ENCODE measurements at regions not wholly inside any gene's neighbourhood (a gene's known extent, or its start where the extent isn't known, plus 50 kb on each side); places are given as distances from the start of the nearest gene placed in this dataset.

- ChIA-PET CTCF (no interaction called here), POLR2A (no interaction called here)
- H3K4me3 Mint-ChIP-seq, result no peak overlapping the region
- Histone ChIP-seq H3K4me3 (ENCODE audit: low read length) (no peak overlapping the region), H3K27me3 (ENCODE audit: control insufficient read depth in 2 of 2, insufficient read depth in 2 of 2, low read length in 2 of 2) (no peaks in the 10 kb centered on the region), H3K27ac (ENCODE audit: low read depth, low read length) (no peak overlapping the region), H3K36me3 (ENCODE audit: control insufficient read depth in 2 of 3, insufficient read depth in 3 of 3, low read length in 3 of 3) (no peaks in the 10 kb centered on the region), H3K9me3 (ENCODE audit: control insufficient read depth in 2 of 3, low read length in 3 of 3) (no peaks in the 10 kb centered on the region), H3K4me1 (ENCODE audit: control insufficient read depth in 2 of 2, insufficient read depth in 2 of 2, low read length in 2 of 2) (no peaks in the 10 kb centered on the region)
- intact Hi-C loops (cut with micrococcal nuclease), result no loop called here
- no peaks in the 10 kb centered on the region for H3K4me1 Mint-ChIP-seq
- no peaks in the 10 kb centered on the region for H3K36me3 Mint-ChIP-seq
- H3K9me3 Mint-ChIP-seq, result peaks cover 0 to 2% (median 0%) of the 10 kb centered on the region in 11 donors
- H3K27me3 Mint-ChIP-seq, result peaks cover 3 to 15% (median 12%) of the 10 kb centered on the region in 5 donors
- no peak for DNase-seq
- no peak overlapping the region for H3K27ac Mint-ChIP-seq
- no peak for ATAC-seq
These were observed 113.1 kb upstream of the BLID start for GRCh38 chr11:122229078-122229477.

- DNase-seq (no peak), ATAC-seq (no peak)
- H3K36me3 Mint-ChIP-seq, result no peaks in the 10 kb centered on the region
- H3K27me3 Mint-ChIP-seq, result peaks cover 3 to 23% (median 12%) of the 10 kb centered on the region in 5 donors
- H3K4me1 Mint-ChIP-seq, result no peaks in the 10 kb centered on the region
- ChIA-PET POLR2A (no interaction called here), CTCF (no interaction called here)
- no peak overlapping the region for H3K4me3 ChIP-seq (ENCODE audit: low read length)
- no peak overlapping the region for H3K27ac ChIP-seq (ENCODE audit: low read depth, low read length)
- no peak overlapping the region for H3K4me3 Mint-ChIP-seq
- H3K27ac Mint-ChIP-seq, result no peak overlapping the region
- no peaks in the 10 kb centered on the region for H3K9me3 ChIP-seq (ENCODE audit: control insufficient read depth in 2 of 3, low read length in 3 of 3)
- intact Hi-C loops (cut with micrococcal nuclease), result no loop called here
- peaks cover 0 to 2% (median 0%) of the 10 kb centered on the region in 11 donors for H3K9me3 Mint-ChIP-seq
- no peaks in the 10 kb centered on the region for H3K4me1 ChIP-seq (ENCODE audit: control insufficient read depth in 2 of 2, insufficient read depth in 2 of 2, low read length in 2 of 2)
- H3K27me3 ChIP-seq (ENCODE audit: control insufficient read depth in 2 of 2, insufficient read depth in 2 of 2, low read length in 2 of 2), result no peaks in the 10 kb centered on the region
- H3K36me3 ChIP-seq (ENCODE audit: control insufficient read depth in 2 of 3, insufficient read depth in 3 of 3, low read length in 3 of 3), result no peaks in the 10 kb centered on the region
These were observed 110.9 kb upstream of the BLID start for GRCh38 chr11:122226810-122227379.

- H3K27ac ChIP-seq (ENCODE audit: low read depth, low read length), result no peak overlapping the region
- POLR2A ChIA-PET, result interaction anchor here (0.6 kb wide), 1 partner anchor 1323 kb away, joined by 4 read pairs; no protein-coding TSS in a partner anchor
- Mint-ChIP-seq H3K4me1 (no peaks in the 10 kb centered on the region), H3K27ac (no peak overlapping the region), H3K36me3 (no peaks in the 10 kb centered on the region), H3K9me3 (peaks cover 0 to 2% (median 0%) of the 10 kb centered on the region in 11 donors), H3K27me3 (peaks cover 3 to 23% (median 12%) of the 10 kb centered on the region in 5 donors), H3K4me3 (no peak overlapping the region)
- no peaks in the 10 kb centered on the region for H3K27me3 ChIP-seq (ENCODE audit: control insufficient read depth in 2 of 2, insufficient read depth in 2 of 2, low read length in 2 of 2)
- H3K9me3 ChIP-seq (ENCODE audit: control insufficient read depth in 2 of 3, low read length in 3 of 3), result no peaks in the 10 kb centered on the region
- no peaks in the 10 kb centered on the region for H3K4me1 ChIP-seq (ENCODE audit: control insufficient read depth in 2 of 2, insufficient read depth in 2 of 2, low read length in 2 of 2)
- CTCF ChIA-PET, result no interaction called here
- H3K4me3 ChIP-seq (ENCODE audit: low read length), result no peak overlapping the region
- H3K36me3 ChIP-seq (ENCODE audit: control insufficient read depth in 2 of 3, insufficient read depth in 3 of 3, low read length in 3 of 3), result no peaks in the 10 kb centered on the region
- ATAC-seq, result no peak
- DNase-seq, result no peak
- intact Hi-C loops (cut with micrococcal nuclease), result no loop called here
These were observed 108.9 kb upstream of the BLID start for GRCh38 chr11:122224867-122225266.

- no peak overlapping the region for H3K27ac ChIP-seq (ENCODE audit: low read depth, low read length)
- Mint-ChIP-seq H3K36me3 (no peaks in the 10 kb centered on the region), H3K27ac (no peak overlapping the region), H3K9me3 (peaks cover 0 to 2% (median 0%) of the 10 kb centered on the region in 11 donors), H3K4me1 (no peaks in the 10 kb centered on the region), H3K4me3 (no peak overlapping the region), H3K27me3 (peaks cover 0 to 20% (median 2%) of the 10 kb centered on the region in 5 donors)
- no peak for DNase-seq
- no peaks in the 10 kb centered on the region for H3K9me3 ChIP-seq (ENCODE audit: control insufficient read depth in 2 of 3, low read length in 3 of 3)
- H3K4me3 ChIP-seq (ENCODE audit: low read length), result no peak overlapping the region
- ChIA-PET POLR2A (interaction anchor here (0.5 kb wide), 1 partner anchor 1214 kb away, joined by 3 read pairs; no protein-coding TSS in a partner anchor), CTCF (no interaction called here)
- no peaks in the 10 kb centered on the region for H3K4me1 ChIP-seq (ENCODE audit: control insufficient read depth in 2 of 2, insufficient read depth in 2 of 2, low read length in 2 of 2)
- no peak for ATAC-seq
- H3K36me3 ChIP-seq (ENCODE audit: control insufficient read depth in 2 of 3, insufficient read depth in 3 of 3, low read length in 3 of 3), result no peaks in the 10 kb centered on the region
- H3K27me3 ChIP-seq (ENCODE audit: control insufficient read depth in 2 of 2, insufficient read depth in 2 of 2, low read length in 2 of 2), result no peaks in the 10 kb centered on the region
- intact Hi-C loops (cut with micrococcal nuclease), result no loop called here
These were observed 104.3 kb upstream of the BLID start for GRCh38 chr11:122220321-122220720.

GRCh38 chr11:122219791-122220190, 103.8 kb upstream of the BLID start:
- Mint-ChIP-seq H3K9me3 (peaks cover 0 to 2% (median 0%) of the 10 kb centered on the region in 11 donors), H3K27me3 (peaks cover 0 to 20% (median 2%) of the 10 kb centered on the region in 5 donors), H3K4me3 (no peak overlapping the region), H3K27ac (no peak overlapping the region), H3K4me1 (no peaks in the 10 kb centered on the region), H3K36me3 (no peaks in the 10 kb centered on the region)
- Histone ChIP-seq H3K27me3 (ENCODE audit: control insufficient read depth in 2 of 2, insufficient read depth in 2 of 2, low read length in 2 of 2) (no peaks in the 10 kb centered on the region), H3K4me3 (ENCODE audit: low read length) (no peak overlapping the region), H3K9me3 (ENCODE audit: control insufficient read depth in 2 of 3, low read length in 3 of 3) (no peaks in the 10 kb centered on the region), H3K36me3 (ENCODE audit: control insufficient read depth in 2 of 3, insufficient read depth in 3 of 3, low read length in 3 of 3) (no peaks in the 10 kb centered on the region), H3K27ac (ENCODE audit: low read depth, low read length) (no peak overlapping the region), H3K4me1 (ENCODE audit: control insufficient read depth in 2 of 2, insufficient read depth in 2 of 2, low read length in 2 of 2) (no peaks in the 10 kb centered on the region)
- ChIA-PET POLR2A (interaction anchor here (0.5 kb wide), 2 partner anchors 54 to 1214 kb away, joined by 3 read pairs; no protein-coding TSS in a partner anchor), CTCF (no interaction called here)
- no peak for ATAC-seq
- intact Hi-C loops (cut with micrococcal nuclease), result no loop called here
- no peak for DNase-seq

GRCh38 chr11:122215244-122215992, 99.4 kb upstream of the BLID start:
- ChIA-PET POLR2A (no interaction called here), CTCF (no interaction called here)
- H3K4me1 ChIP-seq (ENCODE audit: control insufficient read depth in 2 of 2, insufficient read depth in 2 of 2, low read length in 2 of 2), result no peaks in the 10 kb centered on the region
- Mint-ChIP-seq H3K27ac (no peak overlapping the region), H3K27me3 (peaks cover 0 to 15% (median 4%) of the 10 kb centered on the region in 5 donors), H3K4me1 (no peaks in the 10 kb centered on the region), H3K4me3 (no peak overlapping the region), H3K9me3 (peaks cover 0 to 2% (median 0%) of the 10 kb centered on the region in 11 donors), H3K36me3 (no peaks in the 10 kb centered on the region)
- no peak overlapping the region for H3K27ac ChIP-seq (ENCODE audit: low read depth, low read length)
- intact Hi-C loops (cut with micrococcal nuclease), result loop anchor here in 1 of 2 donors (1.0 kb wide), 1 partner anchor 290 kb away; no protein-coding TSS in a partner anchor
- no peaks in the 10 kb centered on the region for H3K9me3 ChIP-seq (ENCODE audit: control insufficient read depth in 2 of 3, low read length in 3 of 3)
- ATAC-seq, result peak; percentile 57
- H3K4me3 ChIP-seq (ENCODE audit: low read length), result no peak overlapping the region
- peak in 1 of 9 donors; percentile 32 for DNase-seq
- no peaks in the 10 kb centered on the region for H3K36me3 ChIP-seq (ENCODE audit: control insufficient read depth in 2 of 3, insufficient read depth in 3 of 3, low read length in 3 of 3)
- no peaks in the 10 kb centered on the region for H3K27me3 ChIP-seq (ENCODE audit: control insufficient read depth in 2 of 2, insufficient read depth in 2 of 2, low read length in 2 of 2)

GRCh38 chr11:122214567-122214966, 98.6 kb upstream of the BLID start:
- no peaks in the 10 kb centered on the region for H3K9me3 ChIP-seq (ENCODE audit: control insufficient read depth in 2 of 3, low read length in 3 of 3)
- Mint-ChIP-seq H3K27ac (no peak overlapping the region), H3K9me3 (no peaks in the 10 kb centered on the region), H3K4me1 (peaks cover 0 to 2% (median 0%) of the 10 kb centered on the region in 7 donors), H3K4me3 (no peak overlapping the region), H3K36me3 (no peaks in the 10 kb centered on the region), H3K27me3 (peaks cover 0 to 18% (median 4%) of the 10 kb centered on the region in 5 donors)
- CTCF ChIA-PET, result no interaction called here
- intact Hi-C loops (cut with micrococcal nuclease), result no loop called here
- no peaks in the 10 kb centered on the region for H3K4me1 ChIP-seq (ENCODE audit: control insufficient read depth in 2 of 2, insufficient read depth in 2 of 2, low read length in 2 of 2)
- no peaks in the 10 kb centered on the region for H3K27me3 ChIP-seq (ENCODE audit: control insufficient read depth in 2 of 2, insufficient read depth in 2 of 2, low read length in 2 of 2)
- H3K4me3 ChIP-seq (ENCODE audit: low read length), result no peak overlapping the region
- no peak for DNase-seq
- H3K27ac ChIP-seq (ENCODE audit: low read depth, low read length), result no peak overlapping the region
- H3K36me3 ChIP-seq (ENCODE audit: control insufficient read depth in 2 of 3, insufficient read depth in 3 of 3, low read length in 3 of 3), result no peaks in the 10 kb centered on the region
- POLR2A ChIA-PET, result no interaction called here
- ATAC-seq, result no peak
